HEK293 (cell line): ENCODE measurements at regions not wholly inside any gene's neighbourhood (a gene's known extent, or its start where the extent isn't known, plus 50 kb on each side); places are given as distances from the start of the nearest gene placed in this dataset.

Source experiments
- CTCF ChIA-PET: fragments of 350-600 bp; formaldehyde crosslinking; extraction: SDS; loops from one replicate; lab custom pipeline; 2021; ENCODE audit warnings: antibody characterized with exemption; lab: Yijun Ruan, JAX
- POLR2A ChIA-PET: fragments of 300-600 bp; formaldehyde crosslinking; extraction: SDS; loops from one replicate; lab custom pipeline; 2020; ENCODE audit warnings: antibody characterized with exemption, inconsistent platforms; lab: Yijun Ruan, JAX
- H3K27ac ChIP-seq: fragments of 200-500 bp; sonication (Bioruptor generic); 2 replicates; pipeline ENCODE4 v1.5.1; 2014; ENCODE audit warnings: low read depth, low read length, control low read depth, inconsistent platforms; ENCODE audit errors: extremely low read depth
- H3K36me3 ChIP-seq, 2 experiments: fragments of 200-500 bp in 1 of 2; sonication (Bioruptor generic) in 1 of 2; 1 replicate in 1 of 2; 2 replicates in 1 of 2; pipeline ENCODE4 v1.5.1; 2014 to 2017; ENCODE audit warnings: inconsistent platforms in 2 of 2, low read length in 2 of 2; ENCODE audit not compliant: control insufficient read depth in 2 of 2, insufficient read depth in 1 of 2
- H3K4me1 ChIP-seq: fragments of 200-500 bp; sonication (Bioruptor generic); 2 replicates; pipeline ENCODE4 v1.5.1; 2014; ENCODE audit warnings: mild to moderate bottlenecking, low read length, inconsistent platforms; ENCODE audit not compliant: control insufficient read depth, insufficient read depth
- H3K4me3 ChIP-seq: 2 replicates; pipeline ENCODE4 v1.5.1; 2011; ENCODE audit warnings: low read depth, mild to moderate bottlenecking, control low read depth, low read length, moderate library complexity
- H3K9me3 ChIP-seq: fragments of 200-500 bp; sonication (Bioruptor generic); 2 replicates; pipeline ENCODE4 v1.5.1; 2014; ENCODE audit warnings: low read depth, low read length, inconsistent platforms; ENCODE audit not compliant: control insufficient read depth, insufficient read depth
- MYNN ChIP-seq: fragments of 450-650 bp; formaldehyde crosslinking; IDR thresholded peaks from 2 replicates; pipeline ENCODE4 v1.5.1; 2016; ENCODE audit warnings: missing biosample characterization, missing genetic modification characterization, borderline replicate concordance
- ZBTB20 ChIP-seq: fragments of 450-650 bp; formaldehyde crosslinking; IDR thresholded peaks from 2 replicates; pipeline ENCODE4 v1.5.1; 2016; ENCODE audit warnings: missing biosample characterization, missing genetic modification characterization
- ZBTB8A ChIP-seq: fragments of 450-650 bp; formaldehyde crosslinking; IDR thresholded peaks from 2 replicates; pipeline ENCODE4 v1.5.1; 2016; ENCODE audit warnings: missing biosample characterization, missing genetic modification characterization
- ZEB2 ChIP-seq: fragments of 450-650 bp; formaldehyde crosslinking; IDR thresholded peaks from 2 replicates; pipeline ENCODE4 v1.5.1; 2016; ENCODE audit warnings: missing biosample characterization, missing genetic modification characterization
- ZNF184 ChIP-seq: fragments of 450-650 bp; IDR thresholded peaks from 2 replicates; pipeline ENCODE4 v1.5.1; 2018; ENCODE audit warnings: missing biosample characterization, mild to moderate bottlenecking, missing genetic modification characterization
- ZNF248 ChIP-seq: fragments of 450-650 bp; formaldehyde crosslinking; IDR thresholded peaks from 2 replicates; pipeline ENCODE4 v1.5.1; 2017; ENCODE audit warnings: missing biosample characterization, missing genetic modification characterization
- ZNF26 ChIP-seq: fragments of 450-650 bp; formaldehyde crosslinking; IDR thresholded peaks from 2 replicates; pipeline ENCODE4 v1.5.1; 2016; ENCODE audit warnings: missing biosample characterization, missing genetic modification characterization
- ZNF280C ChIP-seq: fragments of 450-650 bp; formaldehyde crosslinking; IDR thresholded peaks from 2 replicates; pipeline ENCODE4 v1.5.1; 2016; ENCODE audit warnings: missing biosample characterization, missing genetic modification characterization
- ZNF324 ChIP-seq: fragments of 450-650 bp; formaldehyde crosslinking; IDR thresholded peaks from 2 replicates; pipeline ENCODE4 v1.5.1; 2016; ENCODE audit warnings: missing biosample characterization, missing genetic modification characterization
- ZNF350 ChIP-seq: fragments of 450-650 bp; formaldehyde crosslinking; IDR thresholded peaks from 2 replicates; pipeline ENCODE4 v1.5.0; 2017; ENCODE audit warnings: missing biosample characterization, mild to moderate bottlenecking, missing genetic modification characterization
- ZNF398 ChIP-seq: fragments of 450-650 bp; formaldehyde crosslinking; IDR thresholded peaks from 2 replicates; pipeline ENCODE4 v1.5.1; 2017; ENCODE audit warnings: missing biosample characterization, missing genetic modification characterization
- ZNF660 ChIP-seq: fragments of 450-650 bp; IDR thresholded peaks from 2 replicates; pipeline ENCODE4 v1.5.1; 2018; ENCODE audit warnings: missing biosample characterization, mild to moderate bottlenecking, missing genetic modification characterization
- ZNF670 ChIP-seq: fragments of 450-650 bp; formaldehyde crosslinking; IDR thresholded peaks from 2 replicates; pipeline ENCODE4 v1.5.1; 2016; ENCODE audit warnings: missing biosample characterization, missing genetic modification characterization, low read depth
- TF ChIP-seq, protein P1 (sequence below): fragments of 450-650 bp; formaldehyde crosslinking; IDR thresholded peaks from 2 replicates; pipeline ENCODE4 v1.5.1; 2017; ENCODE audit warnings: missing biosample characterization, mild to moderate bottlenecking, missing genetic modification characterization, moderate library complexity
- TF ChIP-seq, protein P2 (sequence below): fragments of 450-650 bp; IDR thresholded peaks from 2 replicates; pipeline ENCODE4 v1.5.1; 2018; ENCODE audit warnings: missing biosample characterization, mild to moderate bottlenecking, missing genetic modification characterization

GRCh38 chr15:98386561-98386960 lies 261.8 kb upstream of the IGF1R start (continued):
- no peak for TF ChIP-seq ZNF280C (tag by site-specific recombination)

DNA sequence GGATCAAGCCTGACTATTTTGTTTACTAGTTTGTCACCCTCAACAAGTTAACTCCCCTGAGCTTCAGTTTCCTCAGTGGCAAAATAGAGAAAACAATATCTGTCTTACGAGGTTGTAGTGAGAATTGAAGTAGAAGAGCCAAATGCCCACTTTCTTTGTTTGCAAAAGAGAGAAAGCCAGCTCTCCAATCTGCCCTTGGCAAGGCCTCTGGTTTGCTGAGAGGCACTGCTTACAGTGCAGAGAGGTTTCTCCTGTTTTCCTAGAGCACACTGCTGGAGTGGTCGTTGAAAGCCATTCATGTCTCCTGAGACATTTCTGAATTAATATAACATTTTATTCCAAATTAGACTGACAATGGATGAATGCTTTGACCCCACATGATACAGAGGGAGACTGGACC lies 260.5 kb upstream of the IGF1R start:
- POLR2A ChIA-PET, result no interaction called here
- H3K4me1 ChIP-seq, result no peaks in the 10 kb centered on the region
- CTCF ChIA-PET, result interaction anchor here (0.6 to 0.9 kb wide), 2 partner anchors 31 to 535 kb away, joined by 3 to 4 read pairs; no protein-coding TSS in a partner anchor
- H3K9me3 ChIP-seq, result no peaks in the 10 kb centered on the region
- no peak overlapping the region for H3K4me3 ChIP-seq
- no peak for TF ChIP-seq ZNF324 (tag by site-specific recombination)
- TF ChIP-seq ZNF248 (tag by site-specific recombination), result no peak
- no peak for TF ChIP-seq ZEB2
- TF ChIP-seq ZNF660 (tag by site-specific recombination), result no peak
- TF ChIP-seq MYNN (tag by site-specific recombination), result no peak
- no peak for TF ChIP-seq ZNF350 (tag by site-specific recombination)
- TF ChIP-seq, protein P1, sequence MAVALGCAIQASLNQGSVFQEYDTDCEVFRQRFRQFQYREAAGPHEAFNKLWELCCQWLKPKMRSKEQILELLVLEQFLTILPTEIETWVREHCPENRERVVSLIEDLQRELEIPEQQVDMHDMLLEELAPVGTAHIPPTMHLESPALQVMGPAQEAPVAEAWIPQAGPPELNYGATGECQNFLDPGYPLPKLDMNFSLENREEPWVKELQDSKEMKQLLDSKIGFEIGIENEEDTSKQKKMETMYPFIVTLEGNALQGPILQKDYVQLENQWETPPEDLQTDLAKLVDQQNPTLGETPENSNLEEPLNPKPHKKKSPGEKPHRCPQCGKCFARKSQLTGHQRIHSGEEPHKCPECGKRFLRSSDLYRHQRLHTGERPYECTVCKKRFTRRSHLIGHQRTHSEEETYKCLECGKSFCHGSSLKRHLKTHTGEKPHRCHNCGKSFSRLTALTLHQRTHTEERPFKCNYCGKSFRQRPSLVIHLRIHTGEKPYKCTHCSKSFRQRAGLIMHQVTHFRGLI (tag by site-specific recombination), result no peak
- no peak for TF ChIP-seq ZNF398 (tag by site-specific recombination)
- no peak for TF ChIP-seq ZNF184 (tag by site-specific recombination)
- TF ChIP-seq ZBTB20 (tag by site-specific recombination), result no peak
- TF ChIP-seq ZNF26 (tag by site-specific recombination), result no peak
- TF ChIP-seq, protein P2, sequence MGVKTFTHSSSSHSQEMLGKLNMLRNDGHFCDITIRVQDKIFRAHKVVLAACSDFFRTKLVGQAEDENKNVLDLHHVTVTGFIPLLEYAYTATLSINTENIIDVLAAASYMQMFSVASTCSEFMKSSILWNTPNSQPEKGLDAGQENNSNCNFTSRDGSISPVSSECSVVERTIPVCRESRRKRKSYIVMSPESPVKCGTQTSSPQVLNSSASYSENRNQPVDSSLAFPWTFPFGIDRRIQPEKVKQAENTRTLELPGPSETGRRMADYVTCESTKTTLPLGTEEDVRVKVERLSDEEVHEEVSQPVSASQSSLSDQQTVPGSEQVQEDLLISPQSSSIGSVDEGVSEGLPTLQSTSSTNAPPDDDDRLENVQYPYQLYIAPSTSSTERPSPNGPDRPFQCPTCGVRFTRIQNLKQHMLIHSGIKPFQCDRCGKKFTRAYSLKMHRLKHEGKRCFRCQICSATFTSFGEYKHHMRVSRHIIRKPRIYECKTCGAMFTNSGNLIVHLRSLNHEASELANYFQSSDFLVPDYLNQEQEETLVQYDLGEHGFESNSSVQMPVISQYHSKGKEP, result no peak
- no peak for TF ChIP-seq ZBTB8A (tag by site-specific recombination)
- no peak for TF ChIP-seq ZNF670 (tag by site-specific recombination)
- TF ChIP-seq, all 188 proteins: peak for 0
- H3K36me3 ChIP-seq, result no peaks in the 10 kb centered on the region
- H3K27ac ChIP-seq, result no peak overlapping the region
